ENCODE measurements at regions not wholly inside any gene's neighbourhood (a gene's known extent, or its start where the extent isn't known, plus 50 kb on each side); places are given as distances from the start of the nearest gene placed in this dataset.

DNA sequence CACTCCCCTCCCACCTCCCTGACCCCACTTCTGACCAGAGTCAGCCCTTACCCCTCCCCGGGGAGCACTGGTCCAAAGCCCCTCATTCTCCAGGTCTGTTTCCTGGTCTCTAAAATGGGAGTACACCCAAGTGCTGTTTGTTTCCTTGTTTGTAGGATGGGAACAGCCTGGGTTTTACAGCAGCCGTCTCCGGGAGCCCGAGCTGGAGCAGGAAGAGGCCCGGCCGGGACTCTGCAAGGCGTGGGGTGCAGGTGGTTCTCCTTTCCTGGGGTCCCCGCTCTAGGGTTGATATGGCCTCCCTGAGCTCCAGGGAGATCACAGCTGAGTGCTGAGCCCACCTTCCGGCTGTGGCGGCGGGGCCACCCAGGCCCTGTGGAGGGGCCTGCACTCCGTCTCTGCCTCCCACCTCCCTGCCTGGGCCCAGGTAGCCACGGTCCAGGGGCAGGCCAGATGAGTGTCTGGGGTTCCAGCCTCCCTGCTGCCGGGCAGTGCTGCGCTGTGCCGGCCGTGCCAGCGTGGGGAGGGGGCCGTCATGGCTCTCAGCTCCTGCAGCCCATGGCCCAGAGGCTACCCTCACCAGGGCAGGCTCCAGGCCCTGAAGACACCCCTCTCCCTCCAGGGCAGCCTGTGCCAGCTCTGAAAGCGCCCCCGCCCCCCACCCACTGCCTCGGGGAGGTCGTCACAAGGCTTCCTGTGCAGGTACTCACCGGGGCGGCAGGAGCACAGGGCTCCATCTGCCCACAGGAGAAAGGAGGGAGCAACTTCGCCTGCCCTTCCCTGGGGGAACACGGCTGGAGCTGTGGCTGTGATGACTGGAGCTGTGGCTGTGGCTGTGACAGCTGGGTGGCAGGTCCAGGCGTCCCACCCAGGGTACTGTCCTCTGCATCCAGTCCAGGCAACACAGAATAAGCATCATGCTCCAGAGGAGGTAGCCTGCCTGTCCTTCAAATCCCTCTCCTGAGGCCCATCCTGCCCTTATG lies 98.8 kb downstream of the ADRA2C start:
- Histone ChIP-seq H3K36me3 (no peaks in the 10 kb centered on the region), H3K4me1 (no peaks in the 10 kb centered on the region), H3K27ac (no peak overlapping the region), H3K4me3 (replicated peaks in 1 of 3) (no peak overlapping the region), H3K27me3 (no peaks in the 10 kb centered on the region), H3K9me3 (no peaks in the 10 kb centered on the region)
- DNase-seq = no peak
- TF ChIP-seq, protein P1, sequence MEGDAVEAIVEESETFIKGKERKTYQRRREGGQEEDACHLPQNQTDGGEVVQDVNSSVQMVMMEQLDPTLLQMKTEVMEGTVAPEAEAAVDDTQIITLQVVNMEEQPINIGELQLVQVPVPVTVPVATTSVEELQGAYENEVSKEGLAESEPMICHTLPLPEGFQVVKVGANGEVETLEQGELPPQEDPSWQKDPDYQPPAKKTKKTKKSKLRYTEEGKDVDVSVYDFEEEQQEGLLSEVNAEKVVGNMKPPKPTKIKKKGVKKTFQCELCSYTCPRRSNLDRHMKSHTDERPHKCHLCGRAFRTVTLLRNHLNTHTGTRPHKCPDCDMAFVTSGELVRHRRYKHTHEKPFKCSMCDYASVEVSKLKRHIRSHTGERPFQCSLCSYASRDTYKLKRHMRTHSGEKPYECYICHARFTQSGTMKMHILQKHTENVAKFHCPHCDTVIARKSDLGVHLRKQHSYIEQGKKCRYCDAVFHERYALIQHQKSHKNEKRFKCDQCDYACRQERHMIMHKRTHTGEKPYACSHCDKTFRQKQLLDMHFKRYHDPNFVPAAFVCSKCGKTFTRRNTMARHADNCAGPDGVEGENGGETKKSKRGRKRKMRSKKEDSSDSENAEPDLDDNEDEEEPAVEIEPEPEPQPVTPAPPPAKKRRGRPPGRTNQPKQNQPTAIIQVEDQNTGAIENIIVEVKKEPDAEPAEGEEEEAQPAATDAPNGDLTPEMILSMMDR (IDR thresholded peaks at IDR 0.05) = no peak
- TF ChIP-seq POLR2A (IDR thresholded peaks at IDR 0.05) = no peak
- WGBS, 2 donors = 70 to 85% methylated on average over 13 to 14 of the region's 28 CpGs
- intact Hi-C loops (cut with DNase I) = no loop called here

DNA sequence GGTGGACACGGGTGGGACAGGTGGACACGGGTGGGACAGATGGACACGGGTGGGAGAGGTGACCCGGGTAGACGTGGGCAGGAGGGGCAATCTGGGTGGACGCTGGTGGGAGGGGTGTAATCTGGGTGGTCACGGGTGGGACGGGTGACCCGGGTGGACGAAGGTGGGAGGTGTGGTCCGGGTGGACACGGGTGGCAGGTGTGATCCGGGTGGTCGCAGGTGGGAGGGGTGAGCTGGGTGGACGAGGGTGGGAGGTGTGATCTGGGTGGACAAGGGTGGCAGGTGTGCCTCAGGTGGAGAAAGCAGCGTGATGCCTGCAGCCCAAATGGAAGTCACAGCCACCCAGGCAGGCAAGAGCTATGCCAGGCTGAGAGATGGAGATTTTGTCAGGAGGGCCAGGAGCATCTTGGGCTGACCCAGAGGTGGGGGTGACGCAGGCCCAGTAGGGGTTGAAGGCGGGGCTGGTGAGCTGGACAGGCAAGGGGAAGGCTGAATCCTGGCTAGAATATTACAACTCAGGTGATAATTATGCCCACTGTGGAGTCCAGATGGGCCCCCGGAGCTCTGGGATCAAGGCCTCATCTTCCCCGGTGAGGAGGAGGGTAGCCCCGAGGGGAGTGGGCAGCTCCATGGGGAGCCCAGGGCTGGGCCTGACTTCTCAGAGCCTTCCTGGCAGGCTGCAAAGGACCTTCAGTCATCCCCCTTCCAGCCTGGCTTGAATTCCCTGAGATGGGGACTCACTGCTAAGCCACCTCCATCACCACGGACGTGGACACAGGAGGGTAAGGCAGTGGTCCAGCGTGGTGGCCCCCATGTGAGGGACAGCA lies 100.0 kb downstream of the ADRA2C start:
- no peak for DNase-seq
- no peaks in the 10 kb centered on the region for H3K27me3 ChIP-seq
- intact Hi-C loops (cut with DNase I) = no loop called here

DNA sequence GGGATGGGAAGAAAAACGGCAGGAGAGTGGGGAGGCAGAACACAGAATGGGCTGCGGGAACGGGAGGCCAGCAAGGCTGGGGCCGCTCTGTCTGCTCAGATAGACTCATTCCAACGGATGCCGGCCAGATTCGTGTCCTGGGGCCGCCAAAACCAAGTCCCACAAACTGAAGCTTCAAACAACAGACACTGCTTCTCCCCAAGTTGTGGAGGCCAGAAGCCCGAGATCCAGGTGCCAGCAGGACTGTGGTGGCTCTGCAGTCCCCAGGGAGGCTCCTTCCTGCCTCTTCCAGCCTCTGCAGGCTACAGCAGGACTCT lies 100.6 kb downstream of the ADRA2C start:
- no peak overlapping the region for H3K27ac ChIP-seq
- no peak for DNase-seq
- no peaks in the 10 kb centered on the region for H3K36me3 ChIP-seq
- intact Hi-C loops (cut with DNase I) = no loop called here
- H3K9me3 ChIP-seq = no peaks in the 10 kb centered on the region
- WGBS, 2 donors = 78 to 81% methylated on average over 8 to 9 of the region's 9 CpGs
- peaks cover 3 to 6% of the 10 kb centered on the region in 2 donors for H3K4me1 ChIP-seq
- no peak overlapping the region for H3K4me3 ChIP-seq (replicated peaks in 1 of 3)
- TF ChIP-seq, protein P1 (IDR thresholded peaks at IDR 0.05) = no peak
- TF ChIP-seq POLR2A (IDR thresholded peaks at IDR 0.05) = no peak
- H3K27me3 ChIP-seq = no peaks in the 10 kb centered on the region

More for the DNA sequence above, 100.0 kb downstream of the ADRA2C start:
- no peaks in the 10 kb centered on the region for H3K4me1 ChIP-seq
- no peak overlapping the region for H3K4me3 ChIP-seq (replicated peaks in 1 of 3)
- no peaks in the 10 kb centered on the region for H3K9me3 ChIP-seq
- no peaks in the 10 kb centered on the region for H3K36me3 ChIP-seq
- TF ChIP-seq POLR2A (IDR thresholded peaks at IDR 0.05) = no peak
- TF ChIP-seq, protein P1 (IDR thresholded peaks at IDR 0.05) = no peak
- WGBS, 2 donors = 89 to 91% methylated on average over 24 of the region's 24 CpGs
- no peak overlapping the region for H3K27ac ChIP-seq

DNA sequence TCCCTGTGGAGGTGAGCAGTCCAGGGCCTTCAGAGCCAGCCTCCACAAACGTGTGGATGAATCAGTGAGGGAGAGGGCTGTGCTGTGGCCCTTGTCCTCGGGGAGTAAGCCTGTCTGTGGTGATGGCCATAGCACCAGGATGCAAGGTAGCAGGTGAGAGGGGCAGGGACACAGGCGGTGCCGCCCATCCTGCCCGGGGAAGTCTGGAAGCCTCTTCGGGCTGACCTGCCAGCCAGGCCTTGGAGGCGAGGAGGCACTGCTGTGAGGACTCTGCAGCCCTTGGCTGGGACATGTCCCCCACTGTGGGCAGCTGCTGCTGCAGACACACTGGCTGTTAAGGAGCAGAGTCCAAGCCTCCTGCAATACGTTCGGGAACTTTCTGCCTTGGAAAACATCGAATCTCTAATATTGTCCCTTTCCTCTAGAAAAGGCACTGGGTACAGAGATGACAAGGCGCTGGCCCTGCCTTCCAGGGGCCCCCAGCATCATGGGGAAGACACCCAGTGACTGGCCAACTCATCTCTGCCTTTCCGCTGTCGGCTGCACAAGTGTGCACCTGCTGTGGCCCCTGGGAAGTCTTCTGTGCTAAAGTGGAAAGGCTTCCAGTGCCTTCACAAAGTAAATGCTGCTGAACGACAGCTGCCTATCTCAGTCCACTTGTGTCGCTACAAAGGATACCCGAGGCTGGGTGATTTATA lies 101.4 kb downstream of the ADRA2C start:
- H3K36me3 ChIP-seq = no peaks in the 10 kb centered on the region
- no peaks in the 10 kb centered on the region for H3K9me3 ChIP-seq
- DNase-seq = no peak
- H3K27ac ChIP-seq = no peak overlapping the region
- TF ChIP-seq POLR2A (IDR thresholded peaks at IDR 0.05) = no peak
- TF ChIP-seq, protein P1 (IDR thresholded peaks at IDR 0.05) = no peak
- WGBS, 2 donors = 88 to 94% methylated on average over 16 of the region's 16 CpGs
- H3K27me3 ChIP-seq = no peaks in the 10 kb centered on the region
- intact Hi-C loops (cut with DNase I) = no loop called here
- H3K4me1 ChIP-seq = peaks cover 3 to 11% of the 10 kb centered on the region in 2 donors
- H3K4me3 ChIP-seq (replicated peaks in 1 of 3) = no peak overlapping the region

Data from thyroid gland (tissue), 4 donors.